ENCODE measurements at regions not wholly inside any gene's neighbourhood (a gene's known extent, or its start where the extent isn't known, plus 50 kb on each side); places are given as distances from the start of the nearest gene placed in this dataset.
"Not testable (repeated sequence)": the region's sequence is repeated elsewhere in the genome, so short reads cannot be mapped to it uniquely, and the experiment has no call there.

GRCh38 chrX:87110142-87110541 lies 407.5 kb upstream of the KLHL4 start:
- DNase-seq, result no peak

- no peak for DNase-seq
Measured at GRCh38 chrX:87140800-87141483, 376.7 kb upstream of the KLHL4 start.

GRCh38 chrX:87160435-87161010 lies 357.1 kb upstream of the KLHL4 start:
- no peak for DNase-seq

GRCh38 chrX:87167841-87168240 lies 349.8 kb upstream of the KLHL4 start:
- no peak for DNase-seq

- DNase-seq, result not testable (repeated sequence)
Measured at GRCh38 chrX:87178009-87178408, 339.6 kb upstream of the KLHL4 start.
